NCI-H1417 (cell line): ENCODE measurements at regions not wholly inside any gene's neighbourhood (a gene's known extent, or its start where the extent isn't known, plus 50 kb on each side); places are given as distances from the start of the nearest gene placed in this dataset.
A peak's percentile ranks its signal among the peaks of the same experiment; 100 is the strongest.

ENCODE experiments used
- DNase-seq, 3 experiments: peaks; one replicate each; lab custom pipeline; 2025; lab: John Stamatoyannopoulos, UW

GRCh38 chr6:133583907-133584427 is 304.9 kb upstream of the TCF21 start:
- no peak for DNase-seq

GRCh38 chr6:133584823-133585222 is 304.1 kb upstream of the TCF21 start:
- DNase-seq: peak in 1 of 3 experiments; percentile 49

- no peak for DNase-seq
Measured at GRCh38 chr6:133585978-133586377, 302.9 kb upstream of the TCF21 start.

GRCh38 chr6:133587546-133588160 is 301.3 kb upstream of the TCF21 start:
- DNase-seq: no peak

- no peak for DNase-seq
Measured at GRCh38 chr6:133590196-133590595, 298.7 kb upstream of the TCF21 start.

GRCh38 chr6:133590814-133591213 is 298.1 kb upstream of the TCF21 start:
- no peak for DNase-seq

GRCh38 chr6:133591275-133591674 is 297.6 kb upstream of the TCF21 start:
- DNase-seq: no peak

- DNase-seq: no peak
Measured at GRCh38 chr6:133594652-133595110, 294.2 kb upstream of the TCF21 start.

GRCh38 chr6:133595111-133595761 is 293.7 kb upstream of the TCF21 start:
- DNase-seq: peak in 1 of 3 experiments; percentile 49

- no peak for DNase-seq
Measured at GRCh38 chr6:133606852-133607251, 282.1 kb upstream of the TCF21 start.

GRCh38 chr6:133608620-133609019 is 280.3 kb upstream of the TCF21 start:
- DNase-seq: peak in 1 of 3 experiments; percentile 61

GRCh38 chr6:133609415-133610226 is 279.3 kb upstream of the TCF21 start:
- DNase-seq: no peak

- no peak for DNase-seq
Measured at GRCh38 chr6:133610227-133610840, 278.6 kb upstream of the TCF21 start.

- no peak for DNase-seq
Measured at GRCh38 chr6:133610971-133611370, 277.9 kb upstream of the TCF21 start.

- no peak for DNase-seq
Measured at GRCh38 chr6:133612459-133612858, 276.5 kb upstream of the TCF21 start.

GRCh38 chr6:133613211-133613610 is 275.7 kb upstream of the TCF21 start:
- DNase-seq: peak in 2 of 3 experiments; percentile 4 to 23

- no peak for DNase-seq
Measured at GRCh38 chr6:133621751-133622150, 267.2 kb upstream of the TCF21 start.

- DNase-seq: no peak
Measured at GRCh38 chr6:133623065-133623464, 265.8 kb upstream of the TCF21 start.

- no peak for DNase-seq
Measured at GRCh38 chr6:133623621-133624020, 265.3 kb upstream of the TCF21 start.

- no peak for DNase-seq
Measured at GRCh38 chr6:133626096-133626666, 262.7 kb upstream of the TCF21 start.

- no peak for DNase-seq
Measured at GRCh38 chr6:133629970-133630369, 258.9 kb upstream of the TCF21 start.

GRCh38 chr6:133630651-133631050 is 258.3 kb upstream of the TCF21 start:
- no peak for DNase-seq
